ENCODE measurements at regions not wholly inside any gene's neighbourhood (a gene's known extent, or its start where the extent isn't known, plus 50 kb on each side); places are given as distances from the start of the nearest gene placed in this dataset.

DNA sequence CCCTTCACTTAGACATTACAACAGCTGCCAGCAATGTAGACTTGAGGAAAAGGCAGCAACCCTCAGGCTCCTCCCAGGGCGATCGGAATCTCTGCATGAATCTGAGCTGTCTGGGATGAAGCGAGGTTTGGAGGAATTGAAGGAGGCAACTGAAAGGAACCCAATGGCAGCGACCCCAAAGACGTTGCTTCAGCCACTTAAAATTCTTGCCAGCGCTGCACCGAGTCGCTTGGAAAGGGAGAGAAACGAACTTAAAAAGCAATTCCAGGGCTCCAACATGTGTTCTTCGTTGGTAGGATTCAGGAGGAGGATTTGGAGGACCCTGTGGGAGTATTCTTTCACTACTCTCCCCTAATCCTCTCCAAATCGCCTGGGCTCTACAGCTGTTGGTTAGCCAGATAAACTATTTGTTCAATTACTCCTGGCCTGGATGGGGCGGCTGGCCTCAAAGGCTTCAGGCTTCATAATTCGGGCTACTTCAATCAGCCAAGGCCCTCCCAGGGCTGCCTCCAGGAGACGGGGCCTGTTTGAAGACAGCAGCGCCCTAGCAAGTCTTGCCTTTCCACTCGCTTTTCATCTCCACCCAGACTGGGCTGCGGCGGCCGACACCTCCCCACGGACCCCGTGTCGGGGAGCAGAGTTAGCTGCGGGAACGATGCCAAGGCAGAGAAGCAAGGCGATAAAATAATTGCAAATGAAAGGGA lies 72.4 kb upstream of the TMEM45B start:
- TF ChIP-seq POLR2A (IDR thresholded peaks at IDR 0.05; ENCODE audit: low read depth, low read length) (no peak), POLR2AphosphoS5 (IDR thresholded peaks at IDR 0.05; ENCODE audit: low read depth, low read length) (no peak), POU2F2 (IDR thresholded peaks at IDR 0.05; ENCODE audit: low read depth, low read length) (no peak), TAF1 (IDR thresholded peaks at IDR 0.05; ENCODE audit: low read depth, low read length) (no peak)
